Keratinocyte (primary cell): ENCODE measurements at regions not wholly inside any gene's neighbourhood (a gene's known extent, or its start where the extent isn't known, plus 50 kb on each side); places are given as distances from the start of the nearest gene placed in this dataset.

Source experiments
- DNase-seq: peaks from one replicate; pipeline ENCODE4 v3.0.0-alpha.2; 2011; ENCODE audit warnings: low read depth, missing footprints, low spot score
- FAIRE-seq: peaks from 2 replicates; lab custom pipeline; 2011; peaks lifted over from hg19 to GRCh38; lab: Jason Lieb, UNC
- H2AFZ ChIP-seq: 2 replicates; pipeline ENCODE4 v1.6.0; 2012; ENCODE audit warnings: low read length, control low read depth, inconsistent platforms; ENCODE audit not compliant: control insufficient read depth
- H3K27ac ChIP-seq: 2 replicates; pipeline ENCODE4 v1.5.1; 2011; ENCODE audit warnings: low read length; ENCODE audit not compliant: control insufficient read depth, insufficient read depth
- H3K27me3 ChIP-seq: 3 replicates; pipeline ENCODE4 v1.6.0; 2011; ENCODE audit warnings: low read length; ENCODE audit not compliant: control insufficient read depth, insufficient read depth; ENCODE audit errors: extremely low read depth
- H3K36me3 ChIP-seq, 2 experiments: 2 replicates in 1 of 2; 3 replicates in 1 of 2; pipeline ENCODE4 v1.5.1; 2011; ENCODE audit warnings: low read length in 2 of 2, mild to moderate bottlenecking in 1 of 2; ENCODE audit not compliant: control insufficient read depth in 2 of 2, insufficient read depth in 2 of 2; ENCODE audit errors: extremely low read depth in 1 of 2
- H3K4me1 ChIP-seq: 3 replicates; pipeline ENCODE4 v1.5.1; 2011; ENCODE audit warnings: low read length; ENCODE audit not compliant: control insufficient read depth, insufficient read depth; ENCODE audit errors: extremely low read depth
- H3K4me2 ChIP-seq: 3 replicates; pipeline ENCODE4 v1.6.0; 2011; ENCODE audit warnings: low read depth, low read length; ENCODE audit not compliant: control insufficient read depth, insufficient read depth; ENCODE audit errors: extremely low read depth
- H3K4me3 ChIP-seq, 3 experiments: fragments of 200-600 bp in 1 of 3; sonication (generic) in 1 of 3; 2 replicates in 2 of 3; 3 replicates in 1 of 3; pipeline ENCODE4 v1.5.1; 2011 to 2016; ENCODE audit warnings: low read length in 3 of 3, mild to moderate bottlenecking in 3 of 3, control low read depth in 2 of 3, inconsistent platforms in 1 of 3, low read depth in 1 of 3, mixed read lengths in 1 of 3, mixed run types in 1 of 3, moderate library complexity in 1 of 3; ENCODE audit not compliant: control insufficient read depth in 2 of 3, insufficient read depth in 2 of 3; ENCODE audit errors: extremely low read depth in 1 of 3
- H3K79me2 ChIP-seq: 2 replicates; pipeline ENCODE4 v1.6.0; 2012; ENCODE audit warnings: low read length; ENCODE audit not compliant: control insufficient read depth, insufficient read depth
- H3K9ac ChIP-seq: 3 replicates; pipeline ENCODE4 v1.6.0; 2011; ENCODE audit warnings: low read length; ENCODE audit not compliant: control insufficient read depth, insufficient read depth; ENCODE audit errors: extremely low read depth
- H3K9me1 ChIP-seq: 3 replicates; pipeline ENCODE4 v1.6.0; 2011; ENCODE audit warnings: low read length; ENCODE audit not compliant: control insufficient read depth, insufficient read depth; ENCODE audit errors: extremely low read depth
- H3K9me3 ChIP-seq: 2 replicates; pipeline ENCODE4 v1.5.1; 2012; ENCODE audit warnings: low read depth, low read length; ENCODE audit not compliant: control insufficient read depth
- H4K20me1 ChIP-seq: 3 replicates; pipeline ENCODE4 v1.6.0; 2011; ENCODE audit warnings: low read length; ENCODE audit not compliant: control insufficient read depth, insufficient read depth; ENCODE audit errors: extremely low read depth
- EZH2 ChIP-seq: IDR thresholded peaks from one replicate; pipeline ENCODE4 v1.6.1; 2012; ENCODE audit warnings: inconsistent platforms, mild to moderate bottlenecking, low read length, moderate library complexity
- dilution Hi-C: fragments of 300-500 bp; cut with MboI; formaldehyde crosslinking; loops from one replicate; pipeline ENCODE4 v1.7.0; 2020; ENCODE audit warnings: low sequenced_read_pairs; ENCODE audit not compliant: extremely low pct_ligation_motif_present
- small RNA-seq, 3 experiments: library from RNA; depleted of rRNA; stranded (forward); fragments of <200 nt; gene quantifications; one replicate each; pipeline ENCODE3, GENCODE V24; 2012; ENCODE audit warnings: low read depth in 3 of 3, low replicate concordance in 1 of 3; ENCODE audit not compliant: insufficient read length in 3 of 3
- TF ChIP-seq, protein P1 (sequence below), 3 experiments: IDR thresholded peaks in 1 of 3; conservative IDR thresholded peaks in 1 of 3; optimal IDR thresholded peaks in 1 of 3; 2 replicates in 2 of 3; 3 replicates in 1 of 3; pipeline versions ENCODE3 to v1.5.1; 2011; ENCODE audit warnings: low read length in 3 of 3, mild to moderate bottlenecking in 3 of 3, moderate library complexity in 2 of 3, control low read depth in 1 of 3, inconsistent platforms in 1 of 3; ENCODE audit not compliant: insufficient read depth in 2 of 3; ENCODE audit errors: extremely low read depth in 1 of 3

- H3K9ac ChIP-seq, result no peak overlapping the region
- no peak for TF ChIP-seq EZH2
- TF ChIP-seq, protein P1, sequence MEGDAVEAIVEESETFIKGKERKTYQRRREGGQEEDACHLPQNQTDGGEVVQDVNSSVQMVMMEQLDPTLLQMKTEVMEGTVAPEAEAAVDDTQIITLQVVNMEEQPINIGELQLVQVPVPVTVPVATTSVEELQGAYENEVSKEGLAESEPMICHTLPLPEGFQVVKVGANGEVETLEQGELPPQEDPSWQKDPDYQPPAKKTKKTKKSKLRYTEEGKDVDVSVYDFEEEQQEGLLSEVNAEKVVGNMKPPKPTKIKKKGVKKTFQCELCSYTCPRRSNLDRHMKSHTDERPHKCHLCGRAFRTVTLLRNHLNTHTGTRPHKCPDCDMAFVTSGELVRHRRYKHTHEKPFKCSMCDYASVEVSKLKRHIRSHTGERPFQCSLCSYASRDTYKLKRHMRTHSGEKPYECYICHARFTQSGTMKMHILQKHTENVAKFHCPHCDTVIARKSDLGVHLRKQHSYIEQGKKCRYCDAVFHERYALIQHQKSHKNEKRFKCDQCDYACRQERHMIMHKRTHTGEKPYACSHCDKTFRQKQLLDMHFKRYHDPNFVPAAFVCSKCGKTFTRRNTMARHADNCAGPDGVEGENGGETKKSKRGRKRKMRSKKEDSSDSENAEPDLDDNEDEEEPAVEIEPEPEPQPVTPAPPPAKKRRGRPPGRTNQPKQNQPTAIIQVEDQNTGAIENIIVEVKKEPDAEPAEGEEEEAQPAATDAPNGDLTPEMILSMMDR (optimal IDR thresholded peaks at IDR 0.05 in 1 of 3, IDR thresholded peaks at IDR 0.05 in 1 of 3, conservative IDR thresholded peaks at IDR 0.05 in 1 of 3; ENCODE audit: extremely low read depth in 1 of 3, insufficient read depth in 2 of 3, low read length in 3 of 3), result no peak
- DNase-seq (no peak), FAIRE-seq (no peak)
- H3K79me2 ChIP-seq, result no peaks in the 10 kb centered on the region
- no peak overlapping the region for H3K4me3 ChIP-seq
- H2AFZ ChIP-seq, result no peak overlapping the region
- H3K27ac ChIP-seq, result no peak overlapping the region
- no peaks in the 10 kb centered on the region for H3K9me1 ChIP-seq
- dilution Hi-C loops, result no loop called here
- H3K27me3 ChIP-seq, result no peaks in the 10 kb centered on the region
- no peak overlapping the region for H3K4me2 ChIP-seq
- no peaks in the 10 kb centered on the region for H3K4me1 ChIP-seq
- no peaks in the 10 kb centered on the region for H4K20me1 ChIP-seq
- H3K9me3 ChIP-seq, result no peaks in the 10 kb centered on the region
- no peaks in the 10 kb centered on the region for H3K36me3 ChIP-seq
These were observed 50.4 kb upstream of the CCDC160 start for GRCh38 chrX:134186362-134187121.

Small RNAs in the stretch of these regions (small RNA-seq; reads per million reads assigned to genes)
- gene RF00019, result 0 reads per million in 3 experiments
- 0 reads per million in 3 experiments for gene TIMM8BP2
